Stomach (tissue), 8 donors: ENCODE measurements at regions not wholly inside any gene's neighbourhood (a gene's known extent, or its start where the extent isn't known, plus 50 kb on each side); places are given as distances from the start of the nearest gene placed in this dataset.

Experiments used
- DNase-seq, 2 donors: peaks; one replicate each; pipeline versions ENCODE4 v3.0.0 to v3.0.0-alpha.2; 2013 to 2019
- H3K27ac ChIP-seq, 5 donors: fragments of 200-600 bp in 4 of 5; sonication (generic) in 4 of 5; one replicate each; pipeline ENCODE4 v1.5.1; 2013 to 2019; ENCODE audit warnings: mild to moderate bottlenecking in 1 of 5, moderate library complexity in 1 of 5
- H3K27me3 ChIP-seq, 3 donors: fragments of 200-600 bp; sonication (generic); one replicate each; pipeline ENCODE4 v1.5.1; 2017 to 2019; ENCODE audit warnings: mixed run types in 1 of 3
- H3K36me3 ChIP-seq, 4 donors: fragments of 200-600 bp; sonication (generic); 1 replicate in 3 of 4; 2 replicates in 1 of 4; pipeline ENCODE4 v1.5.1; 2016 to 2019
- H3K4me1 ChIP-seq, 4 donors: fragments of 200-600 bp; sonication (generic); one replicate each; pipeline ENCODE4 v1.5.1; 2016 to 2019
- H3K4me3 ChIP-seq, 4 donors: fragments of 200-600 bp; sonication (generic) in 3 of 4; one replicate each; pipeline ENCODE4 v1.5.1; 2016 to 2019; ENCODE audit warnings: mild to moderate bottlenecking in 1 of 4
- H3K9me3 ChIP-seq, 4 donors: fragments of 200-600 bp; sonication (generic); one replicate each; pipeline ENCODE4 v1.5.1; 2016 to 2019
- CTCF ChIP-seq, 7 experiments: fragments of 450-650 bp in 4 of 7; fragments of 200-600 bp in 3 of 7; sonication (generic) in 3 of 7; IDR thresholded peaks; one replicate each; pipeline ENCODE4 v1.5.1; 2016 to 2019; ENCODE audit warnings: antibody characterized with exemption in 7 of 7, control low read depth in 2 of 7, mild to moderate bottlenecking in 1 of 7
- EP300 ChIP-seq: sonication (generic); formaldehyde crosslinking; IDR thresholded peaks from one replicate; pipeline ENCODE4 v1.6.1; 2017; ENCODE audit warnings: antibody characterized with exemption
- POLR2A ChIP-seq, 4 donors: fragments of 450-650 bp; IDR thresholded peaks; one replicate each; pipeline ENCODE4 v1.6.1; 2016; ENCODE audit warnings: antibody characterized with exemption in 4 of 4, control low read depth in 2 of 4, mild to moderate bottlenecking in 1 of 4, moderate library complexity in 1 of 4
- POLR2AphosphoS5 ChIP-seq, 3 donors: sonication (generic); formaldehyde crosslinking; IDR thresholded peaks; one replicate each; pipeline ENCODE4 v1.6.1; 2016; ENCODE audit warnings: antibody characterized with exemption in 3 of 3
- WGBS, 5 donors: extraction: QIAGEN DNeasy Blood & Tissue Kit in 3 of 5; methylation state at CpG; one replicate each; pipeline versions ENCODE4 v1.1.5 to v1.1.7; 2013 to 2018; 5-methylcytosine and 5-hydroxymethylcytosine counted together
- intact Hi-C: fragments of 100-400 bp; cut with DNase I; formaldehyde crosslinking; loops from one replicate; pipeline ENCODE4 v1.15.1; 2023; ENCODE audit warnings: low total_unique reads
- donor health status: healthy with polysubstance abuse.
- donor health status: Bipolar disorder and iron deficiency.
- donor health status: healthy.

GRCh38 chr12:78580296-78580695 is 284.3 kb upstream of the SYT1 start:
- Histone ChIP-seq H3K27ac (no peak overlapping the region), H3K9me3 (peaks cover 0 to 9% (median 9%) of the 10 kb centered on the region in 4 donors), H3K4me3 (no peak overlapping the region), H3K36me3 (no peaks in the 10 kb centered on the region), H3K27me3 (no peaks in the 10 kb centered on the region), H3K4me1 (no peaks in the 10 kb centered on the region)
- intact Hi-C loops: no loop called here
- WGBS, 5 donors: 58 to 73% (median 67%) methylated on average over 1 of the region's 1 CpG
- DNase-seq: no peak
- no peak for TF ChIP-seq CTCF (IDR thresholded peaks at IDR 0.05)
- no peak for TF ChIP-seq EP300
- no peak for TF ChIP-seq POLR2A (IDR thresholded peaks at IDR 0.05)
- no peak for TF ChIP-seq POLR2AphosphoS5 (IDR thresholded peaks at IDR 0.05)

- Histone ChIP-seq H3K27me3 (no peaks in the 10 kb centered on the region), H3K27ac (no peak overlapping the region), H3K4me1 (no peaks in the 10 kb centered on the region), H3K9me3 (peaks cover 0 to 31% (median 27%) of the 10 kb centered on the region in 4 donors), H3K36me3 (no peaks in the 10 kb centered on the region), H3K4me3 (no peak overlapping the region)
- intact Hi-C loops: no loop called here
- 31 to 42% (median 33%) methylated on average over 1 of the region's 1 CpG for WGBS, 5 donors
- TF ChIP-seq POLR2AphosphoS5 (IDR thresholded peaks at IDR 0.05): no peak
- no peak for TF ChIP-seq CTCF (IDR thresholded peaks at IDR 0.05)
- no peak for TF ChIP-seq EP300
- no peak for TF ChIP-seq POLR2A (IDR thresholded peaks at IDR 0.05)
- no peak for DNase-seq
These were observed 279.9 kb upstream of the SYT1 start for GRCh38 chr12:78584695-78585094.

- no peak overlapping the region for H3K27ac ChIP-seq
- intact Hi-C loops: no loop called here
- TF ChIP-seq POLR2A (IDR thresholded peaks at IDR 0.05): no peak
- TF ChIP-seq EP300: no peak
- no peak for TF ChIP-seq POLR2AphosphoS5 (IDR thresholded peaks at IDR 0.05)
- TF ChIP-seq CTCF (IDR thresholded peaks at IDR 0.05): no peak
- H3K4me1 ChIP-seq: no peaks in the 10 kb centered on the region
- H3K9me3 ChIP-seq: peaks cover 0 to 31% (median 27%) of the 10 kb centered on the region in 4 donors
- no peak overlapping the region for H3K4me3 ChIP-seq
- no peaks in the 10 kb centered on the region for H3K36me3 ChIP-seq
- WGBS, 5 donors: 94 to 96% (median 95%) methylated on average over 2 of the region's 2 CpGs
- no peaks in the 10 kb centered on the region for H3K27me3 ChIP-seq
- no peak for DNase-seq
These were observed 279.4 kb upstream of the SYT1 start for GRCh38 chr12:78585132-78585531.

- TF ChIP-seq POLR2AphosphoS5 (IDR thresholded peaks at IDR 0.05) (no peak), EP300 (no peak), CTCF (IDR thresholded peaks at IDR 0.05) (no peak), POLR2A (IDR thresholded peaks at IDR 0.05) (no peak)
These were observed 277.8 kb upstream of the SYT1 start for GRCh38 chr12:78586790-78587189.

More at GRCh38 chr12:78586790-78587189, 277.8 kb upstream of the SYT1 start:
- H3K4me1 ChIP-seq: no peaks in the 10 kb centered on the region
- H3K9me3 ChIP-seq: peaks cover 0 to 31% (median 27%) of the 10 kb centered on the region in 4 donors
- no peaks in the 10 kb centered on the region for H3K27me3 ChIP-seq
- H3K36me3 ChIP-seq: no peaks in the 10 kb centered on the region
- H3K4me3 ChIP-seq: no peak overlapping the region
- H3K27ac ChIP-seq: no peak overlapping the region
- DNase-seq: no peak
- intact Hi-C loops: no loop called here
- 44 to 100% (median 96%) methylated on average over 1 of the region's 1 CpG for WGBS, 5 donors
